KOPT-K1 (cell line): ENCODE measurements at regions not wholly inside any gene's neighbourhood (a gene's known extent, or its start where the extent isn't known, plus 50 kb on each side); places are given as distances from the start of the nearest gene placed in this dataset.

Experiments used
- H3K27ac ChIP-seq: fragments of 200-600 bp; sonication (generic); 2 replicates; pipeline ENCODE4 v1.5.1; 2016; ENCODE audit warnings: antibody characterized with exemption, mild to moderate bottlenecking, low read depth, low read length; ENCODE audit not compliant: poor library complexity, severe bottlenecking
- H3K36me3 ChIP-seq: fragments of 200-600 bp; sonication (generic); 2 replicates; pipeline ENCODE4 v1.5.1; 2017; ENCODE audit warnings: antibody characterized with exemption, mild to moderate bottlenecking, low read length, moderate library complexity; ENCODE audit not compliant: insufficient read depth
- H3K9me3 ChIP-seq: fragments of 200-600 bp; sonication (generic); 2 replicates; pipeline ENCODE4 v1.5.1; 2017; ENCODE audit warnings: antibody characterized with exemption, low read length, mild to moderate bottlenecking; ENCODE audit not compliant: insufficient read depth, poor library complexity, severe bottlenecking

GRCh38 chr15:56817321-56818080, 84.2 kb upstream of the ZNF280D start:
- H3K9me3 ChIP-seq: peaks cover 9% of the 10 kb centered on the region
- no peaks in the 10 kb centered on the region for H3K36me3 ChIP-seq
- no peak overlapping the region for H3K27ac ChIP-seq

GRCh38 chr15:56816781-56817180, 83.5 kb upstream of the ZNF280D start:
- peaks cover 9% of the 10 kb centered on the region for H3K9me3 ChIP-seq
- H3K36me3 ChIP-seq: no peaks in the 10 kb centered on the region
- H3K27ac ChIP-seq: no peak overlapping the region

- Histone ChIP-seq H3K9me3 (peaks cover 18% of the 10 kb centered on the region), H3K27ac (no peak overlapping the region), H3K36me3 (no peaks in the 10 kb centered on the region)
Observed at GRCh38 chr15:56815247-56815646, 81.9 kb upstream of the ZNF280D start.

- H3K27ac ChIP-seq: no peak overlapping the region
- H3K36me3 ChIP-seq: no peaks in the 10 kb centered on the region
- peaks cover 26% of the 10 kb centered on the region for H3K9me3 ChIP-seq
Observed at GRCh38 chr15:56814429-56814828, 81.1 kb upstream of the ZNF280D start.

- H3K36me3 ChIP-seq: no peaks in the 10 kb centered on the region
- H3K27ac ChIP-seq: no peak overlapping the region
- peaks cover 28% of the 10 kb centered on the region for H3K9me3 ChIP-seq
Observed at GRCh38 chr15:56813995-56814394, 80.7 kb upstream of the ZNF280D start.

- Histone ChIP-seq H3K9me3 (peaks cover 39% of the 10 kb centered on the region), H3K36me3 (no peaks in the 10 kb centered on the region), H3K27ac (no peak overlapping the region)
Observed at GRCh38 chr15:56812961-56813360, 79.7 kb upstream of the ZNF280D start.

- no peak overlapping the region for H3K27ac ChIP-seq
- no peaks in the 10 kb centered on the region for H3K36me3 ChIP-seq
- peaks cover 46% of the 10 kb centered on the region for H3K9me3 ChIP-seq
Observed at GRCh38 chr15:56812221-56812620, 78.9 kb upstream of the ZNF280D start.

GRCh38 chr15:56811586-56811985, 78.3 kb upstream of the ZNF280D start:
- Histone ChIP-seq H3K9me3 (peaks cover 51% of the 10 kb centered on the region), H3K27ac (no peak overlapping the region), H3K36me3 (no peaks in the 10 kb centered on the region)

- H3K27ac ChIP-seq: no peak overlapping the region
- H3K36me3 ChIP-seq: no peaks in the 10 kb centered on the region
- peaks cover 43% of the 10 kb centered on the region for H3K9me3 ChIP-seq
Observed at GRCh38 chr15:56808160-56808559, 74.9 kb upstream of the ZNF280D start.

- H3K27ac ChIP-seq: no peak overlapping the region
- H3K36me3 ChIP-seq: no peaks in the 10 kb centered on the region
- H3K9me3 ChIP-seq: peaks cover 42% of the 10 kb centered on the region
Observed at GRCh38 chr15:56806148-56806536, 72.8 kb upstream of the ZNF280D start.

- Histone ChIP-seq H3K27ac (no peak overlapping the region), H3K36me3 (no peaks in the 10 kb centered on the region)
Observed at GRCh38 chr15:56805466-56806147, 72.3 kb upstream of the ZNF280D start.

GRCh38 chr15:56804938-56805337, 71.6 kb upstream of the ZNF280D start:
- Histone ChIP-seq H3K27ac (no peak overlapping the region), H3K9me3 (peaks cover 31% of the 10 kb centered on the region), H3K36me3 (no peaks in the 10 kb centered on the region)

More at GRCh38 chr15:56805466-56806147, 72.3 kb upstream of the ZNF280D start:
- H3K9me3 ChIP-seq: peaks cover 38% of the 10 kb centered on the region

- H3K27ac ChIP-seq: no peak overlapping the region
- peaks cover 25% of the 10 kb centered on the region for H3K9me3 ChIP-seq
- no peaks in the 10 kb centered on the region for H3K36me3 ChIP-seq
Observed at GRCh38 chr15:56804279-56804678, 71.0 kb upstream of the ZNF280D start.

GRCh38 chr15:56802161-56802560, 68.9 kb upstream of the ZNF280D start:
- Histone ChIP-seq H3K9me3 (peaks cover 6% of the 10 kb centered on the region), H3K36me3 (no peaks in the 10 kb centered on the region), H3K27ac (no peak overlapping the region)

GRCh38 chr15:56798639-56799038, 65.3 kb upstream of the ZNF280D start:
- H3K27ac ChIP-seq: no peak overlapping the region
- H3K36me3 ChIP-seq: no peaks in the 10 kb centered on the region
- no peaks in the 10 kb centered on the region for H3K9me3 ChIP-seq
